MM.1S (cell line): ENCODE measurements at regions not wholly inside any gene's neighbourhood (a gene's known extent, or its start where the extent isn't known, plus 50 kb on each side); places are given as distances from the start of the nearest gene placed in this dataset.

ENCODE experiments used
- DNase-seq: peaks from one replicate; pipeline ENCODE4 v3.0.0-alpha.2; 2015
- H2AFZ ChIP-seq: fragments of 300-600 bp; sonication (generic); 2 replicates; pipeline ENCODE4 v1.6.0; 2016; ENCODE audit warnings: antibody characterized with exemption, low read length
- H3F3A ChIP-seq: fragments of 300-600 bp; sonication (generic); 2 replicates; pipeline ENCODE4 v1.6.1; 2016; ENCODE audit warnings: mild to moderate bottlenecking, antibody characterized with exemption, low read length, moderate library complexity, mixed read lengths; ENCODE audit not compliant: insufficient read depth
- H3K27ac ChIP-seq: fragments of 300-600 bp; sonication (generic); 2 replicates; pipeline ENCODE4 v1.5.1; 2016; ENCODE audit warnings: mild to moderate bottlenecking, low read length
- H3K27me3 ChIP-seq: fragments of 300-600 bp; sonication (generic); replicated peaks from 2 replicates; pipeline ENCODE4 v1.6.0; 2016; ENCODE audit warnings: low read length; ENCODE audit not compliant: insufficient read depth
- H3K36me3 ChIP-seq: fragments of 300-600 bp; sonication (generic); replicated peaks from 2 replicates; pipeline ENCODE4 v1.6.1; 2016; ENCODE audit warnings: mild to moderate bottlenecking, low read length, mixed read lengths; ENCODE audit not compliant: insufficient read depth
- H3K4me1 ChIP-seq: fragments of 300-600 bp; sonication (generic); 2 replicates; pipeline ENCODE4 v1.6.1; 2016; ENCODE audit warnings: low read length, mixed read lengths
- H3K4me2 ChIP-seq: fragments of 300-600 bp; sonication (generic); 2 replicates; pipeline ENCODE4 v1.6.0; 2016; ENCODE audit warnings: low read depth, low read length
- H3K4me3 ChIP-seq: fragments of 300-600 bp; sonication (generic); 2 replicates; pipeline ENCODE4 v1.5.1; 2016; ENCODE audit warnings: low read length, mixed read lengths
- H3K79me2 ChIP-seq: fragments of 300-600 bp; sonication (generic); 2 replicates; pipeline ENCODE4 v1.6.1; 2016; ENCODE audit warnings: mixed run types, low read length, mixed read lengths
- H3K9ac ChIP-seq: fragments of 300-600 bp; sonication (generic); 2 replicates; pipeline ENCODE4 v1.6.1; 2016; ENCODE audit warnings: low read length, mixed read lengths
- H3K9me2 ChIP-seq: fragments of 300-600 bp; sonication (generic); replicated peaks from 2 replicates; pipeline ENCODE4 v1.6.1; 2016; ENCODE audit warnings: mild to moderate bottlenecking, low read length, mixed read lengths; ENCODE audit not compliant: insufficient read depth
- H3K9me3 ChIP-seq: fragments of 300-600 bp; sonication (generic); replicated peaks from 2 replicates; pipeline ENCODE4 v1.6.1; 2016; ENCODE audit warnings: mild to moderate bottlenecking, low read length, mixed read lengths; ENCODE audit not compliant: insufficient read depth
- H4K20me1 ChIP-seq: fragments of 300-600 bp; sonication (generic); 2 replicates; pipeline ENCODE4 v1.6.1; 2016; ENCODE audit warnings: mild to moderate bottlenecking, low read length, moderate library complexity, mixed read lengths; ENCODE audit not compliant: insufficient read depth
- EZH2 ChIP-seq: fragments of 300-600 bp; sonication (generic); optimal IDR thresholded peaks from 2 replicates; pipeline ENCODE3; 2017; ENCODE audit warnings: low read depth, mild to moderate bottlenecking, antibody characterized with exemption, low read length, mixed read lengths
- EZH2phosphoT487 ChIP-seq: fragments of 300-600 bp; sonication (generic); IDR thresholded peaks from 2 replicates; pipeline ENCODE4 v1.6.1; 2018; ENCODE audit warnings: antibody characterized with exemption, low read length
- TF ChIP-seq, protein P1 (sequence below): fragments of 300-600 bp; sonication (generic); IDR thresholded peaks from 2 replicates; pipeline ENCODE4 v1.5.1; 2016; ENCODE audit warnings: antibody characterized with exemption, low read length, mixed read lengths

DNA sequence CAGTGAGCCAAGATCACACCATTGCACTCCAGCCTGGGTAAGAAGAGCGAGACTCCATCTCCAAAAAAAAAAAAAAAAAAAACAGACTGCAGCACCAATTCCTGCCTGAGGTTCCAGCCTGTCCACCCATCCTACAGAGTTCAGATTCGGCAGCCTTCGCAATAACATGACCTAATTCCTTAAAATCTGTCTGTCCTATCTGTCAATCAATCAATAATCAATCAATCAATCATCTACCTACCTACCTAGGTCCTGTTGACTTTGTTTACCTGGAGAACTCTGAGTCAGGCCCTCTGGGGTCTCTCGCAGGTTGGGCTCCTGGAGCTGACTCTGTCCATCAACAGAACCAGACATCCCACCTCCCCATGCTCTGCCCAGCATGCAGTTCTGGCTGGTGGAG, 236.7 kb downstream of the ENGASE start:
- Histone ChIP-seq H3K4me1 (peaks cover 20% of the 10 kb centered on the region), H4K20me1 (no peaks in the 10 kb centered on the region), H3K9me2 (no peaks in the 10 kb centered on the region), H3K27ac (no peak overlapping the region), H3K79me2 (no peaks in the 10 kb centered on the region), H3K4me3 (no peak overlapping the region), H3K9ac (no peak overlapping the region), H3K36me3 (no peaks in the 10 kb centered on the region), H2AFZ (no peak overlapping the region), H3K9me3 (no peaks in the 10 kb centered on the region), H3K4me2 (no peak overlapping the region), H3K27me3 (peaks cover 65% of the 10 kb centered on the region), H3F3A (no peaks in the 10 kb centered on the region)
- TF ChIP-seq EZH2phosphoT487 (no peak), EZH2 (no peak)
- TF ChIP-seq, protein P1, sequence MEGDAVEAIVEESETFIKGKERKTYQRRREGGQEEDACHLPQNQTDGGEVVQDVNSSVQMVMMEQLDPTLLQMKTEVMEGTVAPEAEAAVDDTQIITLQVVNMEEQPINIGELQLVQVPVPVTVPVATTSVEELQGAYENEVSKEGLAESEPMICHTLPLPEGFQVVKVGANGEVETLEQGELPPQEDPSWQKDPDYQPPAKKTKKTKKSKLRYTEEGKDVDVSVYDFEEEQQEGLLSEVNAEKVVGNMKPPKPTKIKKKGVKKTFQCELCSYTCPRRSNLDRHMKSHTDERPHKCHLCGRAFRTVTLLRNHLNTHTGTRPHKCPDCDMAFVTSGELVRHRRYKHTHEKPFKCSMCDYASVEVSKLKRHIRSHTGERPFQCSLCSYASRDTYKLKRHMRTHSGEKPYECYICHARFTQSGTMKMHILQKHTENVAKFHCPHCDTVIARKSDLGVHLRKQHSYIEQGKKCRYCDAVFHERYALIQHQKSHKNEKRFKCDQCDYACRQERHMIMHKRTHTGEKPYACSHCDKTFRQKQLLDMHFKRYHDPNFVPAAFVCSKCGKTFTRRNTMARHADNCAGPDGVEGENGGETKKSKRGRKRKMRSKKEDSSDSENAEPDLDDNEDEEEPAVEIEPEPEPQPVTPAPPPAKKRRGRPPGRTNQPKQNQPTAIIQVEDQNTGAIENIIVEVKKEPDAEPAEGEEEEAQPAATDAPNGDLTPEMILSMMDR = no peak
- DNase-seq = no peak

- Histone ChIP-seq H2AFZ (no peak overlapping the region), H3K4me1 (peaks cover 35% of the 10 kb centered on the region), H3K9ac (no peak overlapping the region; the same call in 1 of the 2 replicates), H3K27me3 (peaks cover 31% of the 10 kb centered on the region), H3F3A (no peaks in the 10 kb centered on the region), H3K79me2 (no peaks in the 10 kb centered on the region), H3K9me3 (no peaks in the 10 kb centered on the region), H3K4me3 (no peak overlapping the region), H3K27ac (peak overlapping the region; percentile 64; the same call in 1 of the 2 replicates), H3K4me2 (peak overlapping the region; percentile 71), H4K20me1 (no peaks in the 10 kb centered on the region), H3K36me3 (no peaks in the 10 kb centered on the region), H3K9me2 (no peaks in the 10 kb centered on the region)
- TF ChIP-seq EZH2 (no peak), EZH2phosphoT487 (no peak)
- TF ChIP-seq, protein P1 = no peak
- DNase-seq = peak; percentile 81
Observed at GRCh38 chr17:79306424-79307318, 232.0 kb downstream of the ENGASE start.

DNA sequence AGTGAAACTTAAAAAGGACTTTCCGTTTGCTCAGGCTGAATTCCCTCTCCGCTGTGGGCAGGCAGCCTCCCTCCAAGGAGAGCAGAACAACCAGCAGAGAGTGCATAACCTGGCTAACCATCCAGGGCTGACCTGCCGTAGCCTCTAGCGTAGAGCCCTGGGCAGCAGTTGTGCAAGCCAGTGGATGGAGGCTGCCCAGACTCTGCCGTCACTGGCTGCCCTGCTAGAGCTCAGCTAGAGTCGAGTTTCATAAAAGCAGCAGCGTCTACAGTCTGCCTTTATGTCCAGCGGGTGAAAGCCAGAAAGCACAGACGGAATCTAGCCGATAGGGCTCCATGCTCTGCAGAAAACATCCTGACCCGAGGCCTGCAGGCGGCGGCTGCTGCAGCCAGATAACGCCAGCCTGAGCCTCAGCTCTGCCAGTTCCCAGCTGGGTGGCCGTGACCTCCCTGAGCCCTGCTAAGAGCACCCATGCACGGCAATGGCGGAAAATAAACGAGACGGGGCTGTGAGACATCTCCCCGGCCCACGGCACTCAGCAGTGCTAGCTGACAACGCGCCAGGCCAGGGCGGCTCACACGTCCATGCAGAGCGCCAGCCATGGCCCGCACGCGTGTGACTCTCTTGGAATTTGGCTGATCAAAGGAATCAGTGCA, 231.3 kb downstream of the ENGASE start:
- no peak for DNase-seq
- Histone ChIP-seq H3K36me3 (no peaks in the 10 kb centered on the region), H3K4me3 (no peak overlapping the region), H3K79me2 (no peaks in the 10 kb centered on the region), H3F3A (no peaks in the 10 kb centered on the region), H3K4me1 (peaks cover 35% of the 10 kb centered on the region), H3K9me2 (no peaks in the 10 kb centered on the region), H3K27me3 (peaks cover 34% of the 10 kb centered on the region), H3K9me3 (no peaks in the 10 kb centered on the region), H4K20me1 (no peaks in the 10 kb centered on the region), H2AFZ (no peak overlapping the region), H3K9ac (no peak overlapping the region), H3K27ac (no peak overlapping the region), H3K4me2 (peak overlapping the region; percentile 71; the same call in 1 of the 2 replicates)
- TF ChIP-seq EZH2 (no peak), EZH2phosphoT487 (no peak)
- TF ChIP-seq, protein P1 = no peak
